Breast epithelium (tissue), 3 donors: ENCODE measurements at regions not wholly inside any gene's neighbourhood (a gene's known extent, or its start where the extent isn't known, plus 50 kb on each side); places are given as distances from the start of the nearest gene placed in this dataset.

ENCODE experiments used
- POLR2A ChIP-seq: fragments of 450-650 bp; IDR thresholded peaks from one replicate; pipeline ENCODE4 v1.6.1; 2016; ENCODE audit warnings: antibody characterized with exemption, mild to moderate bottlenecking, moderate library complexity
- TF ChIP-seq, protein P1 (sequence below), 3 donors: fragments of 450-650 bp; IDR thresholded peaks; one replicate each; pipeline ENCODE4 v1.5.1; 2016 to 2017; ENCODE audit warnings: antibody characterized with exemption in 3 of 3, mild to moderate bottlenecking in 3 of 3, moderate library complexity in 3 of 3

DNA sequence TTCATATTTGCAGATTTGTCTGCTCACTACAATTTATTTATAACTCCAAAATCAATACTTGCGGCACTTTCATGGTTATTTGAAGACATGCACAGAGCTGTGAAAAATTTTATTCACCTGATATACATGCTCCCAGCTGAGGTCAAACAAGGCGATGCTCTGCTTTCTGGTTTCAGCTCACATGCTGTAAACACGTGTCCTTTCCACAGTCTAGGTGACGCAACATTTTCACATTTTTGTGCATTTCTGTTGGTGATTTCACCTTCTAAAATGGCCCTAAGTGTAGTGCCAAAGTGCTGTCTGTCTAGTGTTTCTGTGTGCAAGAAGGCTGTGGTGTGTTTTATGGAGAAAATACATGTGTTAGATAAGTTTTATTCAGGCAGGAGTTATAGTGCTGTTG, 650.5 kb downstream of the RNF144B start:
- TF ChIP-seq, protein P1, sequence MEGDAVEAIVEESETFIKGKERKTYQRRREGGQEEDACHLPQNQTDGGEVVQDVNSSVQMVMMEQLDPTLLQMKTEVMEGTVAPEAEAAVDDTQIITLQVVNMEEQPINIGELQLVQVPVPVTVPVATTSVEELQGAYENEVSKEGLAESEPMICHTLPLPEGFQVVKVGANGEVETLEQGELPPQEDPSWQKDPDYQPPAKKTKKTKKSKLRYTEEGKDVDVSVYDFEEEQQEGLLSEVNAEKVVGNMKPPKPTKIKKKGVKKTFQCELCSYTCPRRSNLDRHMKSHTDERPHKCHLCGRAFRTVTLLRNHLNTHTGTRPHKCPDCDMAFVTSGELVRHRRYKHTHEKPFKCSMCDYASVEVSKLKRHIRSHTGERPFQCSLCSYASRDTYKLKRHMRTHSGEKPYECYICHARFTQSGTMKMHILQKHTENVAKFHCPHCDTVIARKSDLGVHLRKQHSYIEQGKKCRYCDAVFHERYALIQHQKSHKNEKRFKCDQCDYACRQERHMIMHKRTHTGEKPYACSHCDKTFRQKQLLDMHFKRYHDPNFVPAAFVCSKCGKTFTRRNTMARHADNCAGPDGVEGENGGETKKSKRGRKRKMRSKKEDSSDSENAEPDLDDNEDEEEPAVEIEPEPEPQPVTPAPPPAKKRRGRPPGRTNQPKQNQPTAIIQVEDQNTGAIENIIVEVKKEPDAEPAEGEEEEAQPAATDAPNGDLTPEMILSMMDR (IDR thresholded peaks at IDR 0.05), result no peak
- no peak for TF ChIP-seq POLR2A
